HCT116 (cell line): ENCODE measurements at regions not wholly inside any gene's neighbourhood (a gene's known extent, or its start where the extent isn't known, plus 50 kb on each side); places are given as distances from the start of the nearest gene placed in this dataset.

Source experiments
- ATF3 ChIP-seq: IDR thresholded peaks from 2 replicates; pipeline ENCODE4 v1.6.1; 2012
- ZNF274 ChIP-seq: fragments of 200-500 bp; sonication (Bioruptor generic); IDR thresholded peaks from 2 replicates; pipeline ENCODE4 v1.6.1; 2014; ENCODE audit warnings: mild to moderate bottlenecking, low read depth, low read length, inconsistent platforms

DNA sequence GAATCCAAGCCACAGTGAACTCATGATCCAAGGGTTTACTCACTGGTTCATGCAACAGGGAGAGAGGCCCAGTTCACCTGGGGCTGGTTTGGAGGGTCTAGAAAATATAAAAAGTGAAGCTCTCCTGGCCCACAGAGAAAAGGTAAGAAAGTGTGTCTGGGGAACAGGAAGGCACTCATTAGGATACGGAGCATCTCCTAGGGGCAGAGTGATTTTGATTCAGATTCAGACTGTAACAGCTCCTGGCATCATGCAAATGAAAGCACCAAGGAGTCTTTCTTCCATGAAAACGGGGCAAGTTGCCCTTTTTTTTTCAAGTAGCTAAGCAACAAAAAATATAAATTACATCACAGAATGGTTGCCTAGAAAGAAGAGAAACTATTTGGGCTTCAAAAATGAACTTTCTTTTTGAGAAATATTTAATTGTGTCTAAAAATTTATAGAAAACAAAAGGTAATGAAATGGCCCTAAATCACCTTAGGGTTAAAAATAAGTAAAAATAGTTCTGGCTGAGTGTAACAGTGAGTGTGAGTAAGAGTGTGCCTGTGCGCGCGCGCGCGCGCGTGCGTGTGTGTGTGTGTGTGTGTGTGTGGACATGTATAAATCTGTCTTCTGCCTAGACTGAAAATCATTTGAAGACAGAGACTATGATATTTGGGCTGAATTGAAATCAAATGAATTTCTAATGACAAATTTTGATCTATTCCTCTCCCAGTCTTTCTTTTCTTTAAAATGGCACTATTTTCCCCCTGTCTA is 177.8 kb upstream of the ZNF462 start:
- TF ChIP-seq ATF3 = no peak
- TF ChIP-seq ZNF274 = no peak
